ENCODE measurements at regions not wholly inside any gene's neighbourhood (a gene's known extent, or its start where the extent isn't known, plus 50 kb on each side); places are given as distances from the start of the nearest gene placed in this dataset.

- H3K27me3 ChIP-seq (replicated peaks; ENCODE audit: control insufficient read depth, insufficient read depth, low read length) = no peaks in the 10 kb centered on the region
- no peak for DNase-seq (ENCODE audit: extremely low read depth, insufficient read length)
- no peak overlapping the region for H3K4me3 ChIP-seq (replicated peaks; ENCODE audit: low read depth, low read length)
- TF ChIP-seq CTCF (IDR thresholded peaks at IDR 0.05; ENCODE audit: insufficient read depth, low read length, poor library complexity, severe bottlenecking) = no peak
- no peaks in the 10 kb centered on the region for H3K36me3 ChIP-seq (ENCODE audit: control insufficient read depth, insufficient read depth, low read length)
Observed at GRCh38 chr1:43063394-43064219, 104.9 kb upstream of the SLC2A1 start.

- no peaks in the 10 kb centered on the region for H3K36me3 ChIP-seq (ENCODE audit: control insufficient read depth, insufficient read depth, low read length)
- DNase-seq (ENCODE audit: extremely low read depth, insufficient read length) = no peak
- TF ChIP-seq CTCF (IDR thresholded peaks at IDR 0.05; ENCODE audit: insufficient read depth, low read length, poor library complexity, severe bottlenecking) = no peak
Observed at GRCh38 chr1:43062527-43063095, 103.9 kb upstream of the SLC2A1 start.

GRCh38 chr1:43061757-43062156, 103.1 kb upstream of the SLC2A1 start:
- no peaks in the 10 kb centered on the region for H3K27me3 ChIP-seq (replicated peaks; ENCODE audit: control insufficient read depth, insufficient read depth, low read length)
- no peak for TF ChIP-seq CTCF (IDR thresholded peaks at IDR 0.05; ENCODE audit: insufficient read depth, low read length, poor library complexity, severe bottlenecking)
- no peak for DNase-seq (ENCODE audit: extremely low read depth, insufficient read length)
- no peaks in the 10 kb centered on the region for H3K36me3 ChIP-seq (ENCODE audit: control insufficient read depth, insufficient read depth, low read length)
- H3K4me3 ChIP-seq (replicated peaks; ENCODE audit: low read depth, low read length) = no peak overlapping the region

More at GRCh38 chr1:43062527-43063095, 103.9 kb upstream of the SLC2A1 start:
- Histone ChIP-seq H3K27me3 (replicated peaks; ENCODE audit: control insufficient read depth, insufficient read depth, low read length) (no peaks in the 10 kb centered on the region), H3K4me3 (replicated peaks; ENCODE audit: low read depth, low read length) (no peak overlapping the region)

- no peaks in the 10 kb centered on the region for H3K36me3 ChIP-seq (ENCODE audit: control insufficient read depth, insufficient read depth, low read length)
- no peak overlapping the region for H3K4me3 ChIP-seq (replicated peaks; ENCODE audit: low read depth, low read length)
- H3K27me3 ChIP-seq (replicated peaks; ENCODE audit: control insufficient read depth, insufficient read depth, low read length) = no peaks in the 10 kb centered on the region; the same call in 1 of the 2 replicates
- TF ChIP-seq CTCF (IDR thresholded peaks at IDR 0.05; ENCODE audit: insufficient read depth, low read length, poor library complexity, severe bottlenecking) = no peak
- DNase-seq (ENCODE audit: extremely low read depth, insufficient read length) = no peak
Observed at GRCh38 chr1:43059640-43060574, 101.2 kb upstream of the SLC2A1 start.

- Histone ChIP-seq H3K4me3 (replicated peaks; ENCODE audit: low read depth, low read length) (no peak overlapping the region), H3K36me3 (ENCODE audit: control insufficient read depth, insufficient read depth, low read length) (no peaks in the 10 kb centered on the region), H3K27me3 (replicated peaks; ENCODE audit: control insufficient read depth, insufficient read depth, low read length) (no peaks in the 10 kb centered on the region; the same call in 1 of the 2 replicates)
- TF ChIP-seq CTCF (IDR thresholded peaks at IDR 0.05; ENCODE audit: insufficient read depth, low read length, poor library complexity, severe bottlenecking) = no peak
- DNase-seq (ENCODE audit: extremely low read depth, insufficient read length) = no peak
Observed at GRCh38 chr1:43058545-43059360, 100.1 kb upstream of the SLC2A1 start.

Data from GM06990 (cell line).